ELR (cell line): ENCODE measurements at regions not wholly inside any gene's neighbourhood (a gene's known extent, or its start where the extent isn't known, plus 50 kb on each side); places are given as distances from the start of the nearest gene placed in this dataset.

Experiments
- DNase-seq: peaks from one replicate; pipeline ENCODE4 v3.0.0-alpha.2; 2015; ENCODE audit warnings: low read depth

GRCh38 chr9:30676651-30677050 is 1707.8 kb upstream of the ACO1 start:
- DNase-seq, result no peak

DNA sequence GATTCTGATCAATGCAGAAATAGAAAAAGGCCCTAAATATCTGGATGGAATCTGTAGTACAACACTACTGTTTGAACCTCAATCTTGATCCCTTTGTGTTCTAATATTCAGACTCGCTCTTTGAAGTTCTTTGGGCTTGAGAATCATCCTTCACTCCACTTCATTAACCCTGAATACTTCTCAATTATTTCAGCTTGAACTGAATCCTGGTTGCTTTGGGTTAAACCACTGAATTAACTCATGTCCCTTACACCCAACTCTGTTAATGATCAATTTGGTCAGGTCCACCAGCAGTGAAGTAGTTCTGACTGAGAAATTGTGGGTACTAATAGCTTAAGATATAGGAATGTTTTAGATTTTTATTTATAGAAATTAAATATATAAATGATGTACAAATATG is 1707.2 kb upstream of the ACO1 start:
- no peak for DNase-seq

DNA sequence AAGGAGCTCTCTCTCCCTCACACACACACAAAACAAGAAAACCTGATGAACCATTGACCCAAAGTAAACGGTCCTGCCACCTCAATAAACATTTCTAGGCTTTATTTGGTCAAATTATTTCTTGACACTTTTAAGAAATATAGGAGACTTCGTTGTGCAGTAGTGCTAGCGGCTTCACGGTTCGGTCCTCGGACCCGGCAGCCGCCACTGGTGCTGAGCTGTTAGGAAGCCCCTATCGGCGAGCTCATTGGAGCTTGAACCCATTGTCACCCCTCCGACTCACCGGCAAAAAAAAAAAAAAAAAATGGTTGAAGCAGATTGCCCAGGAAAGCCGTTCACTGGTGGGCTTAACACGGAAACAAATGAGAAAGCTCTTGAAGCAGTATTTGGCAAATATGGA is 1695.6 kb upstream of the ACO1 start:
- DNase-seq, result no peak

GRCh38 chr9:30697958-30698357 is 1686.5 kb upstream of the ACO1 start:
- no peak for DNase-seq

GRCh38 chr9:30711591-30711990 is 1672.9 kb upstream of the ACO1 start:
- DNase-seq, result no peak

GRCh38 chr9:30713243-30713642 is 1671.2 kb upstream of the ACO1 start:
- DNase-seq, result no peak

GRCh38 chr9:30714389-30714788 is 1670.1 kb upstream of the ACO1 start:
- DNase-seq, result no peak

DNA sequence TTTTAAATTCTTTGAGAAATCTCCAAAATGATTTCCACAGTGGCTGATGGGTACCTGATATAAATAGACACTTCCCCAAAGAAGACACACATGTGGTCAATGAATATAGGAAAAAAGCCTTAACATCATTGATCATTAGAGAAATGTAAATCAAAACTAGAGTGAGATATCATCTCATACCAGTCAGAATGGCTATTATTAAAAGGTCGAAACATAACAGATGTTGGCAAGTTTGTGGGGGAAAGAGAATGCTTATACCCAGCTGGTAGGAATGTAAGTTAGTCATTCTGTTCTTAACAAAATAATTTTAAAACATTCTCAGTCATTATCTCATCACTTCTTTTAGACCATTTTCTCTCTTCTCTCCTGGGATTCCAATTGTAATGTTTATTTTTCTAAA is 1666.0 kb upstream of the ACO1 start:
- no peak for DNase-seq

GRCh38 chr9:30722065-30722464 is 1662.4 kb upstream of the ACO1 start:
- DNase-seq, result no peak

DNA sequence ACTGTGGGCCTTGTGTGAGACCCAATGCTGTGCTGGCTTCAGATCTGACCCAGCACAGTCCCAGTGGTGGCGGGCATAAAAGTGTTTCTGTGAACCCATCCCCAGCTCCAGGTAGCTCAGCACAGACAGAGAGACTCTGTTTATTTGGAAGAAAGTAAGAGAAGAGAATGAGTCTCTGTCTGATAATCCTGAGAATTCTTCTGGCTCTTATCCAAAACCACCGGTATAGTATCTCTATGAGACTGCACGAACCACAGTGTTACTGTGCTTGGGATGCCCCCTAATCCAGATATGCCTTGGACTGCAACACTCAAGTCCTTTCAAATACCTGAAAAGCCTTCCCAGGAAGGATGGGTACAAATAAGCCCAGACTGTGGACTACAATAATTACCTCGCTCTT is 1660.8 kb upstream of the ACO1 start:
- DNase-seq, result no peak

DNA sequence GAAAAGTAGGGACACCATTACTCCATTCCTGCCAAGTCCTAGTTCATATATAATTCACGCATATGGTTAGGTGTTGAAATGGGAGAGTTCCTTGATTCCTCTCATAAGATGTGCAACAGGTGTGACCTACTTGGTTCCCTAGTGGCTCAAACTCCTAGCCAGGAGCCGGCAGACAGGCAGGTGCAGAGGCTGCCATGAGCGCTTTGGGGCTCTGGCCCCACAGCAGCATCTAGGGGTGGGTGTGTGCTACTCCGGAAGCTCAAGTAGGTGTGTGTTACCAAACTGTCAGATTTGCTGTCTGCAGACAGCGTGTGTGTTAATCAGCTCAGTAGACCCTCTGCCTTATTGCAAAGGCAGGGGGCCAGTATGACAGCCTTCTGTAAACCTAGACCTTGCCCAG is 1652.4 kb upstream of the ACO1 start:
- DNase-seq, result no peak

DNA sequence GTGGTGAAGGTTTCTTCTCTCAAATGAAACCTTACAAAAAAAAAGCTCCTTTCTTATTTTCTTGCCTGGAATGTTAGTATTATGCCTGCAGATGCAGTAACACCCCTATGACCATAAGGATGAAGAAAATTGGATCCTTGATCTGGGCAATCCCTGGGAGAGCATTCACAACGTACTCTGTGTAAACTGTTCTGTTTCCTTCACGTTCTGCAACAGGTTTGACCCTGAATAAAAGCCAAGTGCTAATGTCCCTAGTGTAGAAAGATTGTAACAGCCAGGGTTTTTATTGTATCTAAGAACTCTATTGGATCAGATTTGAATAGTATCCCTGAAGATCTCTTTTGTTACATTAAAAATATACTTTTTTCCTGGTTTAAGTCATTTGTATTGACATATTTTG is 1639.6 kb upstream of the ACO1 start:
- DNase-seq, result no peak

GRCh38 chr9:30746589-30746988 is 1637.9 kb upstream of the ACO1 start:
- no peak for DNase-seq

DNA sequence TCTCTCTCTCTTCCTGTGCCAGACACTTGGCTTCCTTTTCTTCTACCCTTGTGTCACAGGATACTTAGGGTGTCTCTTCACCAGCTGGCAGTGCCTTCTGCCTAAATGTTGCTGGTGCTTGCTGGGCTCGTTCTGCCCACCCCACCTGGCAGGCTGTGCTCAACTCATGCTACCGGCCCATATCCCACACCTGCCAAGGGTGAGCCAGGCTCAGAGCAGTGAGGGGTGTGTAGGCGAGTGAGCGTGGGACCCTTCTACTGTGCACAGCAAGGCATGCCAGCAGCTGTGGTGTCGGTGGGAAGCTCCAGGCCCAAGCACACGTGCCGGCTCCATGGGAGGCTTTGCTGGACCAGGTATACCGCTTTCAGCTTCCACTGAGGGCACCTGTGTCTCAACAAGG is 1626.7 kb upstream of the ACO1 start:
- DNase-seq, result no peak

DNA sequence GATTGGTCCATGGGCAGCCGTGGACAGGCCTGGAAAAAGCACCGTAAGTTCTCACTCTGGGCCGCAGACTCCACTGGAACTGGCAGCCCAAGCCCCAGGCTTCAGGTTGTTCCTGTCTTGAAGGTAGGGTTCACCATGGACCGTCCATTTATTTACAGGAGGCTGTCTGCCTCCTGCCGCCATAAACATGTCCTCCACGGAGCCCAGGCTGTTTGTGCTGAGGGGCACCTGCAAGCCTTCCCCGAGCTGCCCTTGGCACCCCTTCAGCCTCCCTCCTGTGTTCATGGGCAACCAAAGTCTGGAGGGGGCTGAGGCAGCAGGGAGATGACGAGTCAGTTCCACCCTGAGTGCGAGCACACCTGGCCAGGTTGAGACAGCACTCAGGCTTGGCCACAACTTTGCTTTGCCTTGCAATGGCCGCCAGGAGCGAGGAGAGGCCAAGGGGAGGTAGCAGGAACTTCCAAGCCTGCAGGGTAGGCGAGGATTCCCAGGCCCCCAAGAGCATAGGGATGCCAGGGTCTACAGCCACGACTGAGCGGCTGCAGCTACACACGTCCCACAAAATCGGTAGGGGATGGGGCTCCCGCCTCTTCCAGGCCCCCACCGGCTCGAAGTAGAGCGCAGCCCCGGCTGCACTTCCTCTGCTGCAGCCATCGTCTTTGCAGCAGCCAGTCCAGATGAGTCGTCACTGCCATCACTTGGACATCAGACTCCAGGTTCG is 1625.6 kb upstream of the ACO1 start:
- no peak for DNase-seq

GRCh38 chr9:30765318-30765717 is 1619.1 kb upstream of the ACO1 start:
- no peak for DNase-seq

DNA sequence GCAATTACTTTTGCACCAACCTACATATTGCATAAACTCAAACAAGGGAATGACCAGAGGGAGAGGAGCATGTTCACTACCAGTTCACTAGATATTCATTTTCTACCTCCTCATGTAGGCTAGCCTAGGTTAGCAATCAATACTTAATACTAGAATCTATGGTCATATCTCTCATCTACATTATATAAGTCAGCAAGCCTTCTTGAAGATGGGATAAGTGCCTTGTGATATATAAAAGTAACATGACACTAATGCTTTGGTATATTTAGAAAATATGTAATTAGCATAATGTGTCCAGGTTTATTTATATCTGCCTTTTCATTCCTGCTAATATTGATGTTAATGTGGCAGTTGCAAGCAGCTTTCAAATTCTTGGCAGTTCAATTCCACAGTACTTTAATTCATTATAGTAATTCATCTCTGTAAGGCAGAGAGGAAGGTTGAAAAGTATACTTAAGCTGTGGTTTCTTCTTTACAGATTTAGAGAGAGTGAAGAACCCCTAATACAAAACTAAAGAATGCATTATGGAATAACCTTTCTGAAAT is 1613.2 kb upstream of the ACO1 start:
- no peak for DNase-seq

GRCh38 chr9:30771760-30772159 is 1612.7 kb upstream of the ACO1 start:
- no peak for DNase-seq

GRCh38 chr9:30773427-30773826 is 1611.0 kb upstream of the ACO1 start:
- no peak for DNase-seq

- DNase-seq, result no peak
Measured at GRCh38 chr9:30774326-30774725, 1610.1 kb upstream of the ACO1 start.

DNA sequence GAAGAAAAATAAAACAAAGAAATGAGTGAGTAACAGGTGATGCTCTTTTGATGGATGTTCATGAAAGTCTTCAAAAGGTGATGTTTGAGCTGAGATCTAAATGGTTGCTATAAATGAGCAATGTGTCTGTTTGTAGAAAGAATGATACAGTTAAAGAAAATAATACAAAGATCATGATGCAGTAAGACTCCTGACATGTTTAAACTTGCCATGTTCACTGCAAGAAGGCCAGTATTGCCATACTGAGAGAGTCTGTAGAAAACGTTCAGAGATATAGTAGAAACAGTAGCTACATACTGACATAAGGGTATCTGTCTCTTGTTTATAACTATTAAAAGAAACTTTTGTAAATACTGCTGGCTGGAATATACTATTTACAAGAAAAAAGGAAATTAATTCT is 1609.2 kb upstream of the ACO1 start:
- DNase-seq, result no peak

DNA sequence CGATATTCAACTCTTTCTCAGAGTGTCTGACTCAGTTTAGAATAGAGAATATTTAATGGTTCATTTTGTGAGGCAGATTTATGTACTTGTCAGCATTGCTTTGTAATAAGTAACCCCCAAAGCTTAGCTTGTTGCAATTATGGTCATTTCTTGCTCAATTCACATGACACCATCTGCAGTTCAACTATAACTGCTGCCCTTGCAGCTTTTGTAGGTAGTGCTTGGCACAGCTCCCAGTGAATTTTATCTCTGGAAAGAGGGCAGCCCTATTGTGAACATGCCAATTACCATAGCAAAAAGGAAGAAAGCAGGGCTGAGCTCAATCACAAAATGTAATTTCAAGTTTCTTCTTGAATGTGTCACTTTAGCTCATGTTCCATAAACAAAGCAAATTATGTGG is 1587.7 kb upstream of the ACO1 start:
- no peak for DNase-seq

- no peak for DNase-seq
Measured at GRCh38 chr9:30799527-30800101, 1584.8 kb upstream of the ACO1 start.

DNA sequence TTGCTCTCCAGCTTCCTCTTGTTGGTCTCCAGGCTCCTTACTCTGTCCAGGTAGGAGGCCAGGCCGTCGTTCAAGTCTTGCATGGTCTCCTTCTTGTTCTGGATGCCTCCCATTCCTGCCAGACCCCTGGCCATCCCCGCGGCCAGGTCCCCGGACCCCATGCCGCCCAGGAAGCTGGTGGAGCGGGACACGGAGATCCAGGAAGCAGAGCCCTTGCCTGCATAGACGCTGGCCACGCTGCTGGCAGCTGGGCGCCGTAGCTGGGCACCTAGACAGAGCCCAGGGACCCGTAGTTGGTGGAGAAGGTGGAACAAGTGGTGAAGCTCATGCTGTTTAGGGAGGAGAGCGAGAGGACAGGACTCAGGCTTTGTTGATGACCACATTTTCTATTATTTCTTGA is 1584.0 kb upstream of the ACO1 start:
- DNase-seq, result no peak
